Body of pancreas (tissue), 4 donors: ENCODE measurements at regions not wholly inside any gene's neighbourhood (a gene's known extent, or its start where the extent isn't known, plus 50 kb on each side); places are given as distances from the start of the nearest gene placed in this dataset.

Source experiments
- ATAC-seq: fragments of 150-250 bp; one replicate; pipeline ENCODE4 v1.9.1; 2016
- DNase-seq, 4 donors: peaks; one replicate each; pipeline ENCODE4 v3.0.0-alpha.2; 2019
- H3K27ac ChIP-seq, 4 donors: fragments of 200-600 bp; sonication (generic); 1 replicate in 3 of 4; 2 replicates in 1 of 4; pipeline versions ENCODE4 v1.5.1 to v1.6.1; 2016 to 2019; ENCODE audit warnings: mild to moderate bottlenecking in 1 of 4, mixed read lengths in 1 of 4, moderate library complexity in 1 of 4
- H3K27me3 ChIP-seq, 2 donors: fragments of 200-600 bp; sonication (generic); one replicate each; pipeline ENCODE4 v1.6.0; 2016; ENCODE audit warnings: mild to moderate bottlenecking in 1 of 2
- H3K36me3 ChIP-seq, 2 donors: fragments of 200-600 bp; sonication (generic); replicated peaks in 1 of 2; 2 replicates each; pipeline ENCODE4 v1.5.1; 2016; ENCODE audit warnings: low read depth in 2 of 2; ENCODE audit not compliant: insufficient read depth in 1 of 2
- H3K4me1 ChIP-seq: fragments of 200-600 bp; sonication (generic); one replicate; pipeline ENCODE4 v1.6.0; 2016
- H3K4me3 ChIP-seq, 2 donors: fragments of 200-600 bp; sonication (generic); 1 replicate in 1 of 2; 2 replicates in 1 of 2; pipeline ENCODE4 v1.5.1; 2016 to 2019
- H3K9me3 ChIP-seq, 3 donors: fragments of 200-600 bp; sonication (generic); 1 replicate in 2 of 3; 2 replicates in 1 of 3; pipeline ENCODE4 v1.5.1; 2016
- CTCF ChIP-seq, 7 experiments: fragments of 450-650 bp in 4 of 7; fragments of 200-600 bp in 3 of 7; sonication (generic) in 3 of 7; IDR thresholded peaks; one replicate each; pipeline ENCODE4 v1.5.1; 2016 to 2019; ENCODE audit warnings: antibody characterized with exemption in 7 of 7
- POLR2A ChIP-seq, 3 donors: fragments of 450-650 bp; IDR thresholded peaks; one replicate each; pipeline ENCODE4 v1.6.1; 2016; ENCODE audit warnings: antibody characterized with exemption in 3 of 3, mild to moderate bottlenecking in 2 of 3
- WGBS, 2 donors: methylation state at CpG; one replicate each; pipeline ENCODE4 v1.1.5; 2017; 5-methylcytosine and 5-hydroxymethylcytosine counted together
- intact Hi-C: fragments of 100-400 bp; cut with DNase I; formaldehyde crosslinking; loops from one replicate; pipeline ENCODE4 v1.15.1; 2023

GRCh38 chr17:34776456-34777443 is 184.5 kb downstream of the CCT6B start:
- 37 to 54% methylated on average over 14 to 17 of the region's 17 CpGs for WGBS, 2 donors
- H3K36me3 ChIP-seq, result no peaks in the 10 kb centered on the region
- H3K27ac ChIP-seq, result no peak overlapping the region
- no peak overlapping the region for H3K4me3 ChIP-seq
- H3K27me3 ChIP-seq, result no peaks in the 10 kb centered on the region
- TF ChIP-seq CTCF (IDR thresholded peaks at IDR 0.05), result no peak
- no peak for TF ChIP-seq POLR2A (IDR thresholded peaks at IDR 0.05)
- no peaks in the 10 kb centered on the region for H3K4me1 ChIP-seq
- DNase-seq, result no peak
- H3K9me3 ChIP-seq, result no peaks in the 10 kb centered on the region
- intact Hi-C loops, result no loop called here
- no peak for ATAC-seq

GRCh38 chr17:34773036-34773435 is 188.2 kb downstream of the CCT6B start:
- Histone ChIP-seq H3K9me3 (no peaks in the 10 kb centered on the region), H3K4me1 (no peaks in the 10 kb centered on the region), H3K36me3 (no peaks in the 10 kb centered on the region), H3K4me3 (no peak overlapping the region), H3K27ac (no peak overlapping the region), H3K27me3 (no peaks in the 10 kb centered on the region)
- intact Hi-C loops, result no loop called here
- 49 to 57% methylated on average over 4 of the region's 4 CpGs for WGBS, 2 donors
- DNase-seq (no peak), ATAC-seq (no peak)
- no peak for TF ChIP-seq POLR2A (IDR thresholded peaks at IDR 0.05)
- no peak for TF ChIP-seq CTCF (IDR thresholded peaks at IDR 0.05)

DNA sequence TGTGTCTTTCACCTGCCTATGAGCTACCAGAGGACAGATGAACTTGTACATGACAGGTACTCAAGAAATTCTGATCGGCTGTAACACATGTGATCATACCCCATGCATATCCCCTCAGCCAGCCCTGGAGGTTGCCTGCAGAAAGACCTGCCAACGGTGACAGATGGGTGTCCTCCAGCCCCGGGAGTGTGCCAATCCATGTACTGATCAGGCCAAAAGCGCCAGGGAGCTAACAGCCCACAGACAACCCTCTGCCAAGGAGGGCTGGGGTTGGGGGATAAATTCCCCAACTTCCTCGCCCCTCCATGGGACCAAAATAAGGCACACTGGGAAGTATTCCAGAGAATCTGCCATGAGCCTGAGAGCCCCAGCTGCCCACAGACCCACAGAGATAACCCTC is 189.4 kb downstream of the CCT6B start:
- Histone ChIP-seq H3K36me3 (no peaks in the 10 kb centered on the region), H3K9me3 (no peaks in the 10 kb centered on the region), H3K27me3 (no peaks in the 10 kb centered on the region), H3K4me1 (no peaks in the 10 kb centered on the region), H3K27ac (no peak overlapping the region), H3K4me3 (no peak overlapping the region)
- ATAC-seq, result no peak
- DNase-seq, result no peak
- intact Hi-C loops, result no loop called here
- TF ChIP-seq CTCF (IDR thresholded peaks at IDR 0.05) (no peak), POLR2A (IDR thresholded peaks at IDR 0.05) (no peak)
- 45 to 54% methylated on average over 2 to 5 of the region's 5 CpGs for WGBS, 2 donors

GRCh38 chr17:34770586-34770985 is 190.7 kb downstream of the CCT6B start:
- no peaks in the 10 kb centered on the region for H3K27me3 ChIP-seq
- ATAC-seq (no peak), DNase-seq (no peak)
- intact Hi-C loops, result no loop called here
- H3K4me1 ChIP-seq, result no peaks in the 10 kb centered on the region
- no peaks in the 10 kb centered on the region for H3K9me3 ChIP-seq
- no peak overlapping the region for H3K4me3 ChIP-seq
- H3K36me3 ChIP-seq, result no peaks in the 10 kb centered on the region
- H3K27ac ChIP-seq, result no peak overlapping the region
- TF ChIP-seq CTCF (IDR thresholded peaks at IDR 0.05) (no peak), POLR2A (IDR thresholded peaks at IDR 0.05) (no peak)
- WGBS, 2 donors, result 42 to 49% methylated on average over 3 of the region's 3 CpGs

GRCh38 chr17:34769899-34770298 is 190.5 kb downstream of the TMEM132E start:
- intact Hi-C loops, result no loop called here
- ATAC-seq (no peak), DNase-seq (no peak)
- WGBS, 2 donors, result 55 to 82% methylated on average over 2 of the region's 2 CpGs
- Histone ChIP-seq H3K36me3 (no peaks in the 10 kb centered on the region), H3K9me3 (no peaks in the 10 kb centered on the region), H3K27me3 (no peaks in the 10 kb centered on the region), H3K4me3 (no peak overlapping the region), H3K27ac (no peak overlapping the region), H3K4me1 (no peaks in the 10 kb centered on the region)
- TF ChIP-seq POLR2A (IDR thresholded peaks at IDR 0.05), result no peak
- TF ChIP-seq CTCF (IDR thresholded peaks at IDR 0.05), result no peak
